ENCODE measurements at regions not wholly inside any gene's neighbourhood (a gene's known extent, or its start where the extent isn't known, plus 50 kb on each side); places are given as distances from the start of the nearest gene placed in this dataset.

DNA sequence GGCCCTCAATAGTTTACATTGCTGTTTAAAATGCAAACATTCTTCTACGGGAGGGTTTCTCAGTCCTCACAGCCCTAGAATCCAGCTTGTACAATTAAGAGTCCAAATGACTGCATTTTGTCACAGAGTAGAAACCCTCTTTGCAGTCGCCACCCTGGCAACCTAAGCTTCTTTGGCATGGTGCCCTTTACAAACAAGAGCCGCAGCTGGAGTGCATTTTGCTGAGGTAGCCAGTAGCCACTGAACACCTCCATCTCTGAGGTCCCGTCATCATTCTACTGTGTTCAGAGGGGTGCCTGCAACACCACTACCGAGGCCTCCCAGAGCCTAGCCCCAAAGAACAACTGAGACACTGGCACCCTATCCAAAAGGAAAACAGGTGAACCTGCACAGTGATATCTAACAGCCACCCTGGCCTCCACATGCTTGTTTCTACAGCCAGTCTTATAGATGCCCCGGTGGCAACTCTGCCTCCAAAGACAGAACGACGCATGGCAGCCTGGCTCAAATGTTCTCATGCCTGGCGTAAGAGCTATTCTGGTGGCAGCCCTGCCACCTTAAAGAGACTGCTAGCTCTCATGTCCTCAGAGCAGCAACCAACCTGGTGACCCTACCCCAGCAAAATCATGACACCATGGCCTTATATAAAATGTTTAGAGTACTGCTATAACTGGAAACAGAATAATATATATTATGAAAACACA, 801.9 kb downstream of the TECRL start:
- no peak for DNase-seq

DNA sequence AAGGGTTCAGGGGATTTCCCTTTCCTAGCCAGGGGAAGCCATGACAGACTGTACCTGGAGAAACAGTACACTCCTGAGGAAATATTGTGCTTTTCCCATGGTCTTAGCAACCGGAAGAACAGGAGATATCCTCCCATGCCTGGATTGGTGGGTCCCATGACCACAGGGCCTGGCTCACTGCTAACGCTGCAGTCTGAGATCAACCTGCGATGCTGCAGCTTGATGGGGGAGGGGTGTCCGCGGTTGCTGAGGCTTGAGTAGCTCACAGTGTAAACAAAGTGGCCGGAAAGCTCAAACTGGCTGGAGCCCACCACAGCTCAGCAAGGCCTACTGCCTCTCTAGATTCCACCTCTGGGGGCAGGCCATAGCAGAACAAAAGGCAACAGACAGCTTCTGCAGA, 819.5 kb downstream of the TECRL start:
- DNase-seq = no peak

DNA sequence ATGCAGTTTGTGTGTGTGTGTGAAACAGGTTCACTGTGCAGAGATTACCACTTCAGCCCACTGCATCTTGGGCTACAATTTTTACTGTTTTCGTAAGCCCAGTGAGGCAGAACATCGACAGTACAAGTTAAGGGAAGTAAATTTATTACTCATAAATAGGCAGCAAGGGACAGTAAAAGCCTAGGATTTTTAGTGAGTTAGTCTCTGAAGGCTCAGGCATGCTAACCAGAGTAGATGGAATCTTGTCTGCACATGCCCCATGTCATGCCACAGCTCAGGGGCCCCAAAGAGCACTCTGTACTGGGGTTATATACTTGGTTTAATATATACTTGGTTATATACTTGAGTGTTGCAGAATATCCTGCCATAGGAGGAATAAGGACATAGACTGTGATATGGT, 825.7 kb downstream of the TECRL start:
- no peak for DNase-seq

GRCh38 chr4:63583007-63583406, 826.2 kb downstream of the TECRL start:
- DNase-seq = no peak

DNA sequence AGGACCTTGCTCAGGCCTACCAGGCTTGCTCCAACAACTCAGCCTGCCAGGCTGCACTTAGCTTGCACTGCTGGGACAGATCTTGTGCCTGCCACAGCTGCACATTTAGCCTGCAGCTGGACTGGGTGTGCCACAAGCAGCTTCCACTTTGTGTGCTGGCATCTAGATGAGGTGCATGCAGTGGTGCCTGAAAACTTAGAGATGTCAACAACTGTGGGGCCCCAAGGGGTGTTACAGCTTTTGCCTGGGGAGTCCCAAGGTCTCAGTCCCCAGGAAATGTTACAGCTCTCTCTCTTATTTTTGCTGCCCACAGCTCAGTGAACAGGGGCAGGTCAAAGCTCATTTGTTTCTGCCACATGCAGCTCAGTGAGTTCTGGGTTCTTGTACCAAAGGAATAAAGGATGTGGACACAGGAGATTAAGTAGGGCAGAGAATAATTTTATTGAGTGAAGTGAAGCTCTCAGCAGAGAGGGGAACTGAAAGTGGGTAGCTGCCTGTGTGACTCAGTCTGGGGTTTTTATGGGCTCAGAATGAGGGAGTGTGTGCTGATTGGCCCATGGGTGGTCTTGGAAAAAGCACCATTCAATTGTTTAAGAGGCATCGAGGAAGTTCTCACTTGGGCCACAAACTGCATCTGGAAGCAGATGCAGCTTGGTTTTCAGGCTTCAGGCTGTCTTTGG, 828.3 kb downstream of the TECRL start:
- DNase-seq = no peak

DNA sequence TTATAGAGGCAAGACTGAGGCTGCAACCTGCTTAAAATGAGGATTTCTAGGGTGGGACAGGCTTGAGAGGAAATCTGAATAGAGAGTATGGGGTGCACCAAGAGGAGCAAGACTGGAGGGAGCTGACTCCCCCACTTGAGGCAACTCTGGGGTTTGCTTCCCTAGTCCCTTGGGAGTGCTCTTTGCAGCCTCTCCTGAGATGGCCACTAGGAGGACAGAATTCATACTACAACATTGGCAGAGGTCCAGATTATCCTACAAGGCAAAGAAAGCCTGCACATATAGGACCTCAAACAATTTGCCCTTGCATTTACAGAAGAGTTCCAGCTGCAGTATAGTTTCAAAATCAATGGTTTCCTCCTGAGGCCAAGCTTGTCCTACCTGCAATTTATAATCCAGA, 830.9 kb downstream of the TECRL start:
- DNase-seq = no peak

GRCh38 chr4:63566658-63567057, 842.6 kb downstream of the TECRL start:
- no peak for DNase-seq

- DNase-seq = no peak
Observed at GRCh38 chr4:63563288-63564014, 845.8 kb downstream of the TECRL start.

DNA sequence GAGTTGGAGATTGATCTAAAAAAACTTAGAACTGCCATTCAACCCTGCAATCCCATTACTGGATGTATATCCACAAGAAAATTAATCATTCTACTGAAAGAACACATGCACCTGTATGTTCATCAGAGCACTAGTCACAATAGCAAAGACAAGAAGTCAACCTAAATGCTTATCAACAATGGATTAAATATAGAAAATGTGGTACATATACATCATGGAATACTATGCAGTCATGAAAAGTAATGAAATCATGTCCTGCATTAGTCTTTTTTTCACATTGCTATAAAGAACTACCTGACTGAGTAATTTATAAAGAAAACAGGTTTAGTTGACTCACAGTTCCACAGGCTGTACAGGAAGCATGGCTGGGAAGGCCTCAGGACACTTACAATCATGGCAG, 850.5 kb downstream of the TECRL start:
- no peak for DNase-seq

DNA sequence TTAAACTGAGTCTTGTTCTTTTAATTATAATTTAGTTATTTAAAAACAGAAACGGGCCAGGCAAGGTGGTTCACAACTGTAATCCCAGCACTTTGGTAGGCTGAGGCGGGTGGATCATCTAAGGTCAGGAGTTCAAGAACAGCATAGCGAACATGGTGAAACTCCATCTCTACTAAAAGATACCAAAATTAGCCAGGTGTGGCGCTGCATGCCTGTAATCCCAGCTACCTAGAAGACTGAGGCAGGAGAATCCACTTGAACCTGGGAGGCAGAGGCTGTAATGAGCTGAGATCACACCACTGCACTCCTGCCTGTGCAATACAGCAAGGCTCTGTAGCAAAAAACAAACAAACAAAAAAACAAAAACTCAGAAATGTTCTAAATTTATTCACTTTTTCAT, 852.9 kb downstream of the TECRL start:
- DNase-seq = no peak

DNA sequence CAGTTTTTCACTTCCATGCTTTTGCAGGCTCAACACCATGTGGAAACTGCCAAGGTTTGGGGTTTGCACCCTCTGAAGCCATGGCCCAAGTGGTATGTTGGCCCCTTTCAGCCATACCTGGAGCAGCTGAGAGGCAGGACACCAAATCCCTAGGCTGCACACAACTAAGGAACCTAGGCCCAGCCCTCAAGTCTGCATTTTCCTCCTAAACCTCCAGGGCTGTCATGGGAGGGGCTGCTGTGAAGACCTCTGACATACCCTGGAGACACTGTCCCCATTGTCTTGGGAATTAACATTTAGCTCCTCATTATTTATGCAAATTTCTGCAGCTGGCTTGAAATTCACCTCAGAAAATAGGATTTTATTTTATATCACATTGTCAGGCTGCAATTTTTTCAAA, 856.1 kb downstream of the TECRL start:
- no peak for DNase-seq

- no peak for DNase-seq
Observed at GRCh38 chr4:63541828-63542227, 867.4 kb downstream of the TECRL start.

- no peak for DNase-seq
Observed at GRCh38 chr4:63529581-63530337, 879.5 kb downstream of the TECRL start.

DNA sequence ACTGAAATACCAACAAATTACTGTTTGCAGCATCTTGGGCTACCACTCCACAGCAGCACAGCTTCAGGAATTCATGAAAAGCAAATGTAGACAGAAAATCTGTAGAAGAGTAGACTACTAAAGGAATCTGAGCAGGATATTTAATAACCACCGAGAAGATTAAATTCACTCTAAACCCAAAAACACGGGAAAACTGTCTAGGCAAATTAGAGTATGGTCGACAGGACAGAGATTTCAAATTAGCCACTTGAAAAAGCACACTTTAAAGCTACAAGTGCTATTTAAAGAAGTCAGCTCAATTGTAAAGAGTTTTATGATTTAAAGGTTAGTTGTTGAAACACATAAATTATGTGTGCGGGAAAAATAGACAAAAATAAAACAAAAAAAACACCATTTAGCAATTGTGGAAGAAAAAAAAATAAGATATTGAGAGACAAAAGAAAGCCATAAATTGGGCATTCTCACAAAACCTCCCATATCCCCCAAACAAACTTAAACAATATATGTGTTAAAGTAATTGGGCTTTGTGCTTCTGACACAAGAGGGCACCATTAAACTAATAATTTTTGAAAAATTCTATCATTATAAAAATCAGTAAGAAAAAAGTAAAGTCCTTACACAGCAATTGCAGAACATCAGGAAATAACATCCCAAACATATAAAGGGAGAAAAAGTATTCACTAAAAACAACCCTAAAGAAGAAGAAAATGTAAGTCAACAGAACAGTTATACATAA, 880.8 kb downstream of the TECRL start:
- no peak for DNase-seq

DNA sequence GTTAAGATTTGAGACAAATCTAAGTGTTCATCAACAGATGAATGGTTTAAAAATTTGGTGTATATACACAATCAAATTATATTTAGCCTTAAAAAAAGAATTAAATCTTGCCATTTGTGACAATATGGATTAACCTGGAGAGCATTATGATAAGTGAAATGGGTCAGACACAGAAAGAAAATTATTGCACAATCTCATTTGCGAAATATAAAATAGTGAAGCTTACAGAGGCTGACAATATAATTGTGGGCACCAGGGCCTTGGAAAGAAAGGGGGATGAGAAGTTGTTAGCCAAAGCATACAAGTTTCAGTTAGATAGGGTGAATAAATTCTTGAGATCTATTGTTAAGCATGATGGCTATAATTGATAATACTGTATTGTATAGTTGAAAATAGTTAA, 883.0 kb downstream of the TECRL start:
- DNase-seq = no peak

DNA sequence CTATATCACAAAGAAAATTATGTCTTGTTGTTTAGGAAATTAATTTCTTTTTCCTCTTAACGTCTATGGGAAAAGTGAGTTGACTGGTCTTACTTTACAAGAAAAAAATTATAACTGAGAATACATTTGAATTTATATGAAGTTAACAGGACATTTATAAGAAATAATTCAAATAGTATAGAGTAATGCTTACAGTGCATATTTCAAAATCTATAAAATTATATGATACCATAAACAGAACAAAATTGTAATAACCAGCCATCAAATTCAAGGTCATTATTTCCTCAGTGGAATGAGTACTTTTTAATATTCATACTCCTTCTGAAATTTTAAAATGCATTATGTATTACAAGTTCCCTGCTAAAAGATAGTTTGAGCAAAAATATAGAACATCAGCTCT, 884.5 kb downstream of the TECRL start:
- no peak for DNase-seq

- DNase-seq = no peak
Observed at GRCh38 chr4:63505714-63506460, 903.4 kb downstream of the TECRL start.

GRCh38 chr4:63493265-63493664, 916.0 kb downstream of the TECRL start:
- DNase-seq = no peak

DNA sequence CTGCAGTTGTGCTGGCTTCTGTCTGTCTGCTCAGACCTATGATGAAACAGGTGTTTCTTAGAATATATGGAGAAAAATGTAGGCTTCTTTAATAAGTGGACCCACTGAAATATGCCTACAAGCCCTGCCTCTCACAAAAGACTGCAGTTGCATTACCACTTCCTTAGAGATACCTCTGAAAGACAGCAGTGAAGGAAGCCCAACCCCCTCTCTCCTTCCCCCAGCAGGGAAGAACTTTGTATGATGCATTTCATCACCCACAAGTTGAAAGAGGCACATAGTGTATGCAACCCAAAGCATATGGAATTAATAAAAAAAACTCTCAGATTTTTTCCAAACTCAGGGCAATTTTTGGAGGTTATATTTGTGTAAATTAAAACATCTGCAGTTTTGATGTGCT, 916.7 kb downstream of the TECRL start:
- no peak for DNase-seq

DNA sequence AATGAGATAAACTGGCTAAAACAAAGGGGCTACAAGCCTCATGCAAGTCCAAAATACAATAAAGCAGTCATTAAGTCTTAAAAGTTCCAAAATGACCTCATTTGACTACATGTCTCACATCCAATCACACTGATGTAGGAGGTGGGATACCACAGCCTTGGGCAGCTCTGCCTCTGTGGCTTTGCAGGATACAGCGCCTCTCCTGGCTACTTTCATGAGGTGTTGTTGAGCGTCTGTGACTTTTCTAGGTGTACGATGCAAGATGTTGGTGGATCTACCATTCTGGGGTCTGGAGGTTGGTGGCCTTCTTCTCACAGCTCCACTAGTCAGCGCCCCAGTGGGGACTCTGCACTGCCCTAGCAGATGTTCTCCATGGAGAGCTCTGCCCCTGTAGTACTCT, 944.9 kb downstream of the TECRL start:
- no peak for DNase-seq

DNA sequence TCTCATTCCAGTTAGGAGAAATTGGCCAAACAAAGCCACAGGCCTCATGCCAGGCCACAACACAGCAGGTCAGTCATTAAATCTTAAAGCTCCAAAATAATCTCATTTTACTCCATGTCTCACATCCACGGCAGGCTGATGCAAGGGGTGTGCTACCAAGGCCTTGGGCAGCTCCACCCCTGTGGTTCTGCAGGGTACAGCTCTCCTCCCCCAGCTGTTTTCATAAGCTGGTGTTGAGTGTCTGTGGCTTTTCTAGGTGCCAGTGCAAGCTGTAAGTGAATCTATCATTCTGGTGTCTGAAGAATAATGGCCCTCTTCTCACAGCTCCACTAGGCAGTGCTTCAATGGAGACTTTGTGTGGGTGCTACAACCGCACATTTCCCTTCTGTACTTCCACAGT, 949.2 kb downstream of the TECRL start:
- no peak for DNase-seq

GRCh38 chr4:63459329-63459728, 949.9 kb downstream of the TECRL start:
- no peak for DNase-seq

Measured in stimulated activated CD4-positive, alpha-beta T cell treated with anti-CD3 and anti-CD28 coated beads, Interleukin-4, amount 100 ng/mL, for 24 hours (primary cell).